RPMI8226 (cell line): ENCODE measurements at regions not wholly inside any gene's neighbourhood (a gene's known extent, or its start where the extent isn't known, plus 50 kb on each side); places are given as distances from the start of the nearest gene placed in this dataset.

Experiments used
- DNase-seq: peaks from one replicate; pipeline ENCODE4 v3.0.0-alpha.2; 2015

- no peak for DNase-seq
Measured at GRCh38 chr9:89922099-89922498, 317.3 kb downstream of the GADD45G start.

- no peak for DNase-seq
Measured at GRCh38 chr9:89923174-89923573, 318.4 kb downstream of the GADD45G start.

- no peak for DNase-seq
Measured at GRCh38 chr9:89923961-89924504, 319.2 kb downstream of the GADD45G start.

GRCh38 chr9:89924611-89925010, 319.8 kb downstream of the GADD45G start:
- DNase-seq = no peak

GRCh38 chr9:89926167-89926566, 321.4 kb downstream of the GADD45G start:
- no peak for DNase-seq

GRCh38 chr9:89926691-89927220, 321.9 kb downstream of the GADD45G start:
- DNase-seq = no peak

- DNase-seq = no peak
Measured at GRCh38 chr9:89928106-89928505, 323.3 kb downstream of the GADD45G start.

- DNase-seq = no peak
Measured at GRCh38 chr9:89928521-89929275, 323.9 kb downstream of the GADD45G start.

- no peak for DNase-seq
Measured at GRCh38 chr9:89929315-89929672, 324.5 kb downstream of the GADD45G start.

GRCh38 chr9:89929673-89930480, 325.1 kb downstream of the GADD45G start:
- DNase-seq = no peak

- DNase-seq = no peak
Measured at GRCh38 chr9:89933578-89933977, 328.8 kb downstream of the GADD45G start.

GRCh38 chr9:89935115-89935514, 330.3 kb downstream of the GADD45G start:
- DNase-seq = no peak

GRCh38 chr9:89935801-89936200, 331.0 kb downstream of the GADD45G start:
- no peak for DNase-seq

- DNase-seq = no peak
Measured at GRCh38 chr9:89937051-89937450, 332.2 kb downstream of the GADD45G start.

GRCh38 chr9:89939181-89939580, 334.4 kb downstream of the GADD45G start:
- DNase-seq = no peak

GRCh38 chr9:89939626-89940292, 334.9 kb downstream of the GADD45G start:
- no peak for DNase-seq

GRCh38 chr9:89940625-89941024, 335.8 kb downstream of the GADD45G start:
- no peak for DNase-seq

GRCh38 chr9:89941875-89942274, 337.1 kb downstream of the GADD45G start:
- peak; percentile 48 for DNase-seq

GRCh38 chr9:89942643-89943042, 337.8 kb downstream of the GADD45G start:
- DNase-seq = no peak

GRCh38 chr9:89943309-89943708, 338.5 kb downstream of the GADD45G start:
- no peak for DNase-seq

- no peak for DNase-seq
Measured at GRCh38 chr9:89943728-89944127, 338.9 kb downstream of the GADD45G start.

GRCh38 chr9:89945133-89945532, 340.3 kb downstream of the GADD45G start:
- no peak for DNase-seq

GRCh38 chr9:89946741-89947140, 341.9 kb downstream of the GADD45G start:
- no peak for DNase-seq
